SK-N-MC (cell line): ENCODE measurements at regions not wholly inside any gene's neighbourhood (a gene's known extent, or its start where the extent isn't known, plus 50 kb on each side); places are given as distances from the start of the nearest gene placed in this dataset.

Source experiments
- DNase-seq: peaks from one replicate; pipeline ENCODE4 v3.0.0-alpha.2; 2011; ENCODE audit warnings: low read depth, low spot score
- H3K27ac ChIP-seq: fragments of 200-600 bp; sonication (generic); 2 replicates; pipeline ENCODE4 v1.5.1; 2016; ENCODE audit warnings: mixed run types
- H3K36me3 ChIP-seq: fragments of 200-600 bp; sonication (generic); 2 replicates; pipeline ENCODE4 v1.6.1; 2017; ENCODE audit warnings: antibody characterized with exemption, low read length, mixed read lengths; ENCODE audit not compliant: insufficient read depth
- H3K4me3 ChIP-seq: fragments of 200-600 bp; sonication (generic); 2 replicates; pipeline ENCODE4 v1.5.1; 2016
- H3K9ac ChIP-seq: fragments of 200-600 bp; sonication (generic); 2 replicates; pipeline ENCODE4 v1.8.0; 2017; ENCODE audit warnings: mixed run types, mixed read lengths; ENCODE audit not compliant: insufficient read length
- H3K9me3 ChIP-seq: fragments of 200-600 bp; sonication (generic); 2 replicates; pipeline ENCODE4 v1.6.1; 2017; ENCODE audit warnings: low read depth, mild to moderate bottlenecking, antibody characterized with exemption, low read length, moderate library complexity, mixed read lengths
- EZH2 ChIP-seq: fragments of 200-600 bp; sonication (generic); IDR thresholded peaks from one replicate; pipeline ENCODE4 v1.6.1; 2017; ENCODE audit warnings: antibody characterized with exemption
- FOXP2 ChIP-seq: optimal IDR thresholded peaks from 2 replicates; pipeline ENCODE3; 2011; ENCODE audit warnings: mild to moderate bottlenecking, moderate library complexity; ENCODE audit not compliant: insufficient read depth; ENCODE audit errors: extremely low read length, control extremely low read depth
- POLR2AphosphoS5 ChIP-seq: IDR thresholded peaks from 2 replicates; pipeline ENCODE4 v1.6.1; 2012; ENCODE audit warnings: mild to moderate bottlenecking, low read depth, low read length, borderline replicate concordance

- no peaks in the 10 kb centered on the region for H3K9me3 ChIP-seq
- H3K4me3 ChIP-seq = no peak overlapping the region
- no peak overlapping the region for H3K9ac ChIP-seq
- H3K36me3 ChIP-seq = no peaks in the 10 kb centered on the region
- no peak overlapping the region for H3K27ac ChIP-seq
- TF ChIP-seq FOXP2 = no peak
- no peak for DNase-seq
Observed at GRCh38 chr3:187618722-187619121, 51.5 kb downstream of the SST start.

DNA sequence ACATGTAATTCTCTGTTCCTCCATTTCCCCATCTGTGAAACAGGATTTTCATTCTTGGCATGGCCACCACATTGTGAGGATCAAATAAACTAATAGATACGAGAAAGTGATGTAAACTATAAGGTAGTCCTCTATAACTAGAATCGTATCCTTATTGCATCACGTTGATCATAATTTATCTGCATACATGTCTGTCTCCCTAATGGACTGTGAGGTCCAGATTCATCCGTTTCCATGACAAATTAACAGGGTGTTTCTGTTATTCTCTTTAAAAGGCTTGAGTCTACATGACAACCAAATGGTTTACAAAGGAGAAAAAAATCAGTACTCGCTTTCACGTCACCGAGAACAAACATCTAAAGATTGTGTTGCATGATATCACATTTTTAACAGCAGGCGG, 53.0 kb downstream of the SST start:
- TF ChIP-seq FOXP2 = no peak
- no peak for TF ChIP-seq POLR2AphosphoS5
- no peak for TF ChIP-seq EZH2
- no peaks in the 10 kb centered on the region for H3K36me3 ChIP-seq
- no peak overlapping the region for H3K27ac ChIP-seq
- H3K9me3 ChIP-seq = no peaks in the 10 kb centered on the region
- no peak for DNase-seq
- H3K4me3 ChIP-seq = no peak overlapping the region
- no peak overlapping the region for H3K9ac ChIP-seq

DNA sequence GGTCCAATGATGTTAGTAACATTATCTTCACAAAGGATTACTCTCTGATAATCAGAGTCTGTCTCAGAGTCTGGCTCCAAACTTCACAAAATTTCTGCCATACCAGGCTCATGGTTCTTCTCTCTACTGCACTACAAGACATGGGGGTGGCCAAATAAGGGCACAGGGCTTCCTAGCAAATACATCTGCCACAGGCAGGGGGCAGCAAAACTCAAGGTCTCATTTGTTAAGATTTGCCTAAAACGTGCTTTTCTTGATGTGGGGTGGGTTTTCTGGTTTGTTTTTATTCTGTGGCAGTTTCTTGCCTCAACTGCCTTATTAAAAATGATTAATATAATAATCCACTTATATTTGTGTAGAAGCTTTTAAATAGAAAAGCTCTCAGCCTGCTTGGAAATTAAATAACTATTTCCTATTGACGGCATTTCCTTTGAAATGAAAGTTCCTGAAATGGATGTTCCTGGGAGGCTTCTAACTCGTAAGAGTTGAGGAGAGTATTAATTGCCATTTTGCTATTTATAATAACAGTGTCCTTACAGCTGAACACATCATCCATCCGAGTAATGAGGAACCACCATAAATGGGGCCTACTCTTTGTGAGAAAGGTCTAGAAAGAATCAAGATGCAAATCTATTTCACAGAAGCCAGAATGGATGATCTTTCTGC, 53.8 kb downstream of the SST start:
- Histone ChIP-seq H3K9ac (no peak overlapping the region), H3K4me3 (no peak overlapping the region), H3K36me3 (no peaks in the 10 kb centered on the region), H3K27ac (no peak overlapping the region), H3K9me3 (no peaks in the 10 kb centered on the region)
- TF ChIP-seq FOXP2 = no peak
- TF ChIP-seq EZH2 = no peak
- TF ChIP-seq POLR2AphosphoS5 = no peak
- no peak for DNase-seq

- DNase-seq = no peak
- Histone ChIP-seq H3K9ac (no peak overlapping the region), H3K27ac (no peak overlapping the region), H3K9me3 (no peaks in the 10 kb centered on the region), H3K36me3 (no peaks in the 10 kb centered on the region), H3K4me3 (no peak overlapping the region)
- TF ChIP-seq POLR2AphosphoS5 (no peak), EZH2 (no peak), FOXP2 (no peak)
Observed at GRCh38 chr3:187615630-187616029, 54.6 kb downstream of the SST start.

GRCh38 chr3:187612656-187613055, 57.5 kb downstream of the SST start:
- Histone ChIP-seq H3K9ac (no peak overlapping the region), H3K36me3 (no peaks in the 10 kb centered on the region), H3K27ac (no peak overlapping the region), H3K4me3 (no peak overlapping the region), H3K9me3 (no peaks in the 10 kb centered on the region)
- TF ChIP-seq EZH2 (no peak), FOXP2 (no peak), POLR2AphosphoS5 (no peak)
- DNase-seq = no peak

GRCh38 chr3:187610981-187611511, 59.1 kb downstream of the SST start:
- no peak overlapping the region for H3K27ac ChIP-seq
- H3K9ac ChIP-seq = no peak overlapping the region
- no peaks in the 10 kb centered on the region for H3K9me3 ChIP-seq
- H3K36me3 ChIP-seq = no peaks in the 10 kb centered on the region
- H3K4me3 ChIP-seq = no peak overlapping the region
- DNase-seq = no peak
- TF ChIP-seq EZH2 (no peak), POLR2AphosphoS5 (no peak), FOXP2 (no peak)

DNA sequence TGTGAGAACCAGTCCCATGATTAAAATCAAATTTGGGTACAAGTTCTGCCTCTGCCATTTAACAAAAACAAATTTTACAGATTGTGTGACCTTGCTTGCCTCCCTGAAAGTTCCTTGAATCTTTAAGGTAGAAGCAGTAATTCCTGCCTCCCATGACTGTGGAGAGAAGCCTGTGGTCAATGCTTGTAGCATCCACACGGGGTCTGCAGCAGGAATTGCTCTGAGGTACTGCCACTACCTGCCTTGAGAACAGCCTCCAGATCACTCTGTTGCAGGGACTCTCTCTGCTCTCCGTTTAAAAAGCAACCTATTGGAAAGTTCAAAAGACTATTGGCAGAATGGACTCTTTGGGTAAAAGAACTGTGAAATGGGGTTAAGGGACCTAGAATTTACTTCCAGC, 75.9 kb downstream of the SST start:
- Histone ChIP-seq H3K9ac (no peak overlapping the region), H3K36me3 (no peaks in the 10 kb centered on the region), H3K9me3 (no peaks in the 10 kb centered on the region), H3K4me3 (no peak overlapping the region), H3K27ac (no peak overlapping the region)
- no peak for TF ChIP-seq EZH2
- no peak for TF ChIP-seq FOXP2
- no peak for TF ChIP-seq POLR2AphosphoS5
- DNase-seq = no peak

GRCh38 chr3:187593451-187593850, 76.7 kb downstream of the SST start:
- no peak overlapping the region for H3K9ac ChIP-seq
- TF ChIP-seq POLR2AphosphoS5 (no peak), FOXP2 (no peak), EZH2 (no peak)
- no peak for DNase-seq
- H3K27ac ChIP-seq = no peak overlapping the region
- H3K36me3 ChIP-seq = no peaks in the 10 kb centered on the region
- H3K9me3 ChIP-seq = no peaks in the 10 kb centered on the region
- no peak overlapping the region for H3K4me3 ChIP-seq
